Fibroblast of lung (primary cell): ENCODE measurements at regions not wholly inside any gene's neighbourhood (a gene's known extent, or its start where the extent isn't known, plus 50 kb on each side); places are given as distances from the start of the nearest gene placed in this dataset.

ENCODE experiments used
- DNase-seq, 2 donors: peaks; one replicate each; pipeline versions ENCODE4 v3.0.0 to v3.0.0-alpha.2; 2010; ENCODE audit warnings: low read depth in 2 of 2
- H2AFZ ChIP-seq: 2 replicates; pipeline ENCODE4 v1.5.1; 2012; ENCODE audit warnings: low read length, control low read depth, inconsistent platforms
- H3K27ac ChIP-seq: 2 replicates; pipeline ENCODE4 v1.5.1; 2011; ENCODE audit warnings: low read length, control low read depth; ENCODE audit not compliant: insufficient read depth
- H3K27me3 ChIP-seq: 2 replicates; pipeline ENCODE4 v1.5.1; 2011; ENCODE audit warnings: mild to moderate bottlenecking, low read length; ENCODE audit not compliant: control insufficient read depth, insufficient read depth
- H3K36me3 ChIP-seq: 2 replicates; pipeline ENCODE4 v1.5.1; 2011; ENCODE audit warnings: low read length; ENCODE audit not compliant: control insufficient read depth, insufficient read depth
- H3K4me1 ChIP-seq: 2 replicates; pipeline ENCODE4 v1.5.1; 2011; ENCODE audit warnings: low read length; ENCODE audit not compliant: control insufficient read depth, insufficient read depth; ENCODE audit errors: extremely low read depth
- H3K4me2 ChIP-seq: 2 replicates; pipeline ENCODE4 v1.5.1; 2011; ENCODE audit warnings: low read length, control low read depth; ENCODE audit not compliant: insufficient read depth; ENCODE audit errors: extremely low read depth
- H3K4me3 ChIP-seq, 4 experiments: fragments of 200-600 bp in 1 of 4; sonication (generic) in 1 of 4; replicated peaks in 1 of 4; 2 replicates each; pipeline ENCODE4 v1.5.1; 2011 to 2016; ENCODE audit warnings: low read length in 4 of 4, low read depth in 3 of 4, mild to moderate bottlenecking in 3 of 4, control low read depth in 2 of 4, inconsistent platforms in 1 of 4, mixed read lengths in 1 of 4; ENCODE audit not compliant: insufficient read depth in 1 of 4; ENCODE audit errors: control extremely low read depth in 1 of 4
- H3K79me2 ChIP-seq: 2 replicates; pipeline ENCODE4 v1.5.1; 2012; ENCODE audit warnings: mild to moderate bottlenecking, low read length, inconsistent platforms; ENCODE audit not compliant: control insufficient read depth, insufficient read depth
- H3K9ac ChIP-seq: 2 replicates; pipeline ENCODE4 v1.5.1; 2011; ENCODE audit warnings: mild to moderate bottlenecking, low read length, control low read depth; ENCODE audit not compliant: insufficient read depth
- H3K9me3 ChIP-seq: 2 replicates; pipeline ENCODE4 v1.5.1; 2012; ENCODE audit warnings: low read depth, low read length; ENCODE audit not compliant: control insufficient read depth, insufficient read depth
- H4K20me1 ChIP-seq: 2 replicates; pipeline ENCODE4 v1.5.1; 2011; ENCODE audit warnings: low read length; ENCODE audit not compliant: control insufficient read depth, insufficient read depth; ENCODE audit errors: extremely low read depth
- CTCF ChIP-seq, 2 donors: IDR thresholded peaks in 1 of 2; conservative IDR thresholded peaks in 1 of 2; 1 replicate in 1 of 2; 2 replicates in 1 of 2; pipeline ENCODE4 v1.5.1; 2011 to 2012; ENCODE audit warnings: low read length in 2 of 2, control low read depth in 1 of 2, inconsistent platforms in 1 of 2, low read depth in 1 of 2, mild to moderate bottlenecking in 1 of 2
- EZH2 ChIP-seq: IDR thresholded peaks from 2 replicates; pipeline ENCODE4 v1.5.1; 2012; ENCODE audit warnings: low read length, control low read depth, mild to moderate bottlenecking; ENCODE audit errors: missing control alignments

- Histone ChIP-seq H4K20me1 (no peaks in the 10 kb centered on the region), H3K9me3 (no peaks in the 10 kb centered on the region), H3K27ac (no peak overlapping the region), H3K4me3 (no peak overlapping the region), H3K27me3 (no peaks in the 10 kb centered on the region), H3K9ac (no peak overlapping the region), H3K79me2 (no peaks in the 10 kb centered on the region), H3K36me3 (no peaks in the 10 kb centered on the region), H3K4me2 (no peak overlapping the region), H2AFZ (no peak overlapping the region), H3K4me1 (no peaks in the 10 kb centered on the region)
- TF ChIP-seq CTCF (conservative IDR thresholded peaks at IDR 0.05 in 1 of 2, IDR thresholded peaks at IDR 0.05 in 1 of 2; ENCODE audit: low read depth in 1 of 2, low read length in 2 of 2) (no peak), EZH2 (no peak)
- DNase-seq: no peak
Measured at GRCh38 chr10:128568041-128568440, 441.8 kb upstream of the MKI67 start.

- Histone ChIP-seq H3K9ac (no peak overlapping the region), H3K79me2 (no peaks in the 10 kb centered on the region), H2AFZ (no peak overlapping the region), H3K27me3 (no peaks in the 10 kb centered on the region), H3K4me1 (no peaks in the 10 kb centered on the region), H3K9me3 (no peaks in the 10 kb centered on the region), H4K20me1 (no peaks in the 10 kb centered on the region), H3K4me2 (no peak overlapping the region), H3K4me3 (no peak overlapping the region), H3K36me3 (no peaks in the 10 kb centered on the region), H3K27ac (no peak overlapping the region)
- TF ChIP-seq CTCF (conservative IDR thresholded peaks at IDR 0.05 in 1 of 2, IDR thresholded peaks at IDR 0.05 in 1 of 2; ENCODE audit: low read depth in 1 of 2, low read length in 2 of 2) (no peak), EZH2 (no peak)
- no peak for DNase-seq
Measured at GRCh38 chr10:128568491-128568890, 442.3 kb upstream of the MKI67 start.

- no peak overlapping the region for H3K4me3 ChIP-seq
- no peaks in the 10 kb centered on the region for H3K4me1 ChIP-seq
- H4K20me1 ChIP-seq: no peaks in the 10 kb centered on the region
- H3K9me3 ChIP-seq: no peaks in the 10 kb centered on the region
- TF ChIP-seq CTCF (conservative IDR thresholded peaks at IDR 0.05 in 1 of 2, IDR thresholded peaks at IDR 0.05 in 1 of 2; ENCODE audit: low read depth in 1 of 2, low read length in 2 of 2) (no peak), EZH2 (no peak)
- no peak overlapping the region for H3K27ac ChIP-seq
- DNase-seq: no peak
- no peak overlapping the region for H3K9ac ChIP-seq
- H3K36me3 ChIP-seq: no peaks in the 10 kb centered on the region
- H3K79me2 ChIP-seq: no peaks in the 10 kb centered on the region
- no peak overlapping the region for H3K4me2 ChIP-seq
- no peak overlapping the region for H2AFZ ChIP-seq
- no peaks in the 10 kb centered on the region for H3K27me3 ChIP-seq
Measured at GRCh38 chr10:128568990-128569945, 443.0 kb upstream of the MKI67 start.
